AG04450 (cell line): ENCODE measurements at regions not wholly inside any gene's neighbourhood (a gene's known extent, or its start where the extent isn't known, plus 50 kb on each side); places are given as distances from the start of the nearest gene placed in this dataset.
"Not testable (repeated sequence)": the region's sequence is repeated elsewhere in the genome, so short reads cannot be mapped to it uniquely, and the experiment has no call there.

Experiments used
- CTCF ChIA-PET: fragments of 300-600, 350-600 bp; formaldehyde crosslinking; extraction: SDS; loops from one replicate; lab custom pipeline; 2022; ENCODE audit warnings: antibody characterized with exemption, inconsistent platforms; lab: Charles Lee
- POLR2A ChIA-PET: fragments of 350-600 bp; formaldehyde crosslinking; extraction: SDS; loops from one replicate; lab custom pipeline; 2021; ENCODE audit warnings: antibody characterized with exemption, inconsistent platforms; lab: Yijun Ruan, JAX
- DNase-seq: peaks from one replicate; pipeline ENCODE4 v3.0.0-alpha.2; 2011; ENCODE audit warnings: low read depth, low spot score
- H3K27ac ChIP-seq: one replicate; pipeline ENCODE4 v1.5.1; 2012; ENCODE audit warnings: low read depth, low read length, control low read depth
- H3K27me3 ChIP-seq: one replicate; pipeline ENCODE4 v1.6.0; 2012; ENCODE audit warnings: low read length; ENCODE audit not compliant: control insufficient read depth, insufficient read depth
- H3K4me3 ChIP-seq: 2 replicates; pipeline ENCODE4 v1.5.1; 2011; ENCODE audit warnings: mild to moderate bottlenecking, low read depth, low read length, control low read depth
- H3K9me3 ChIP-seq: 2 replicates; pipeline ENCODE4 v1.5.1; 2012; ENCODE audit warnings: low read length; ENCODE audit not compliant: control insufficient read depth, insufficient read depth
- TF ChIP-seq, protein P1 (sequence below): IDR thresholded peaks from 2 replicates; pipeline ENCODE4 v1.5.1; 2011; ENCODE audit warnings: low read depth, low read length, control low read depth, inconsistent platforms

DNA sequence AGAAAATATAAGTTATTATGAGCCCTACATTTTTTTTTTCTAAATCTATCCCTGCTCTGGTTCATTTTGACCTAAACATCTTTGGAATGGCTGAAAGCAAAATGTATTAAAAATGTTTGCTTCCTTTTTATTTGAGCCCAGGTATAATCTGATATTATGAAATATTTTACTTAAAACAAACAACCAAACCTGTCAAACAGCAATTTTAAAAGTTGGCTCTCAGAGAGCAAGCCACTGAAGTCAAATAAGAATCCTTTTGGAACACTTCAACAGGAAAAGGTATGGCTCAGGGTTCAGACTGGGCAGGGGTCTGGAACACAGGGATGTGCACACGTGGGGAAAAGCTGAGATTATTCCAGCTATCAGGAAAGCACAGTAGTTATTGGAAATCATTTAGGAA is 782.9 kb downstream of the CCSER2 start:
- Histone ChIP-seq H3K9me3 (peaks cover 6% of the 10 kb centered on the region; the same call in 1 of the 2 replicates), H3K27ac (no peak overlapping the region), H3K27me3 (no peaks in the 10 kb centered on the region), H3K4me3 (no peak overlapping the region)
- CTCF ChIA-PET, result no interaction called here
- DNase-seq, result no peak
- POLR2A ChIA-PET, result no interaction called here
- TF ChIP-seq, protein P1, sequence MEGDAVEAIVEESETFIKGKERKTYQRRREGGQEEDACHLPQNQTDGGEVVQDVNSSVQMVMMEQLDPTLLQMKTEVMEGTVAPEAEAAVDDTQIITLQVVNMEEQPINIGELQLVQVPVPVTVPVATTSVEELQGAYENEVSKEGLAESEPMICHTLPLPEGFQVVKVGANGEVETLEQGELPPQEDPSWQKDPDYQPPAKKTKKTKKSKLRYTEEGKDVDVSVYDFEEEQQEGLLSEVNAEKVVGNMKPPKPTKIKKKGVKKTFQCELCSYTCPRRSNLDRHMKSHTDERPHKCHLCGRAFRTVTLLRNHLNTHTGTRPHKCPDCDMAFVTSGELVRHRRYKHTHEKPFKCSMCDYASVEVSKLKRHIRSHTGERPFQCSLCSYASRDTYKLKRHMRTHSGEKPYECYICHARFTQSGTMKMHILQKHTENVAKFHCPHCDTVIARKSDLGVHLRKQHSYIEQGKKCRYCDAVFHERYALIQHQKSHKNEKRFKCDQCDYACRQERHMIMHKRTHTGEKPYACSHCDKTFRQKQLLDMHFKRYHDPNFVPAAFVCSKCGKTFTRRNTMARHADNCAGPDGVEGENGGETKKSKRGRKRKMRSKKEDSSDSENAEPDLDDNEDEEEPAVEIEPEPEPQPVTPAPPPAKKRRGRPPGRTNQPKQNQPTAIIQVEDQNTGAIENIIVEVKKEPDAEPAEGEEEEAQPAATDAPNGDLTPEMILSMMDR, result no peak

DNA sequence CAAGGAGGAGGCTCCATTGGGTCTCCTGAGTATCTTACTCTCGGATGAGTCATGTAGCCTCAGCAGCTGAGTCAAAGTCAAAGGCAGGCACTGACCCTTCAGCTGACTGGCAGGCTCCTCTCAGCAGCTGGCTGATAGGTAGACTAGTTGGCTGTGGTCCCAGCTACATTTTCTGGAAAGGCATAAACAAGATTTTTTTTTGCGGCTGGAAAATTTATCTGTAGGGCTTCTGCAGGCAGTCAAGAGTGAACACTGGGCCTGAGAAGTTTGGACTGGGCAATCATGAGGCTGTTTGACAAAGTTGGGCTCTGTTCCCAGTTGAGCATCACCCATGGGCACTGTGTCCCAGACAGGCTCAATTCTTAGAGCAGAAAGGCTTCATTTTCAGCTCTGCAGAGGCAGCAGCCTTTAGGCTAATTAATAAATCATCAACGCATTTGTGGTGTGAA is 796.2 kb downstream of the CCSER2 start:
- DNase-seq, result no peak
- ChIA-PET CTCF (no interaction called here), POLR2A (no interaction called here)
- H3K9me3 ChIP-seq, result peaks cover 17% of the 10 kb centered on the region
- H3K4me3 ChIP-seq, result no peak overlapping the region
- H3K27me3 ChIP-seq, result no peaks in the 10 kb centered on the region
- H3K27ac ChIP-seq, result no peak overlapping the region
- TF ChIP-seq, protein P1, result no peak

GRCh38 chr10:85137253-85137652 is 808.9 kb downstream of the CCSER2 start:
- Histone ChIP-seq H3K4me3 (no peak overlapping the region), H3K9me3 (peaks cover 10% of the 10 kb centered on the region), H3K27me3 (no peaks in the 10 kb centered on the region), H3K27ac (no peak overlapping the region)
- ChIA-PET POLR2A (no interaction called here), CTCF (no interaction called here)
- DNase-seq, result no peak
- TF ChIP-seq, protein P1, result no peak

DNA sequence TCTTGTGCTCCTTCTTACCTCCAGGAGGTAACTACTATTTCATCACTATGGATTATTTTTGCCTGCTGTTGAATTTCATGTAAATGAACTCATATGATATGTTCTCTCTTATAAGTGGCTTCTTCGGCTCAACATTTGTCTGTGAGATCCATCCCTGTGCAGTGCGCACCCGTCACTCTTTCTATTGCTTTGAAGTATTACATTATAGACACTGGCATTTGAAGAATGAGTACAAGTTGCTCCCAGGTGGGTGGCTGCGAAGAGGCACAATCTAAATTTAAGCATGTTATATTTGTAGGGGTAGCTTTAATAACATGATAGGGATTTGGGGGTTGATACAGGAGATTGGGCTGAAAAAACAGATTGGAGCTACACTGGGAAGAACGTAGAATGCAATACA is 809.7 kb downstream of the CCSER2 start:
- no peak for DNase-seq
- H3K27ac ChIP-seq, result no peak overlapping the region
- H3K27me3 ChIP-seq, result no peaks in the 10 kb centered on the region
- TF ChIP-seq, protein P1, result no peak
- H3K9me3 ChIP-seq, result peaks cover 10% of the 10 kb centered on the region
- ChIA-PET CTCF (no interaction called here), POLR2A (no interaction called here)
- H3K4me3 ChIP-seq, result no peak overlapping the region

- POLR2A ChIA-PET, result no interaction called here
- no peaks in the 10 kb centered on the region for H3K27me3 ChIP-seq
- no peak overlapping the region for H3K4me3 ChIP-seq
- DNase-seq, result no peak
- TF ChIP-seq, protein P1, result no peak
- H3K27ac ChIP-seq, result no peak overlapping the region
- peaks cover 13% of the 10 kb centered on the region for H3K9me3 ChIP-seq
- CTCF ChIA-PET, result no interaction called here
Observed at GRCh38 chr10:85139124-85139523, 810.7 kb downstream of the CCSER2 start.

DNA sequence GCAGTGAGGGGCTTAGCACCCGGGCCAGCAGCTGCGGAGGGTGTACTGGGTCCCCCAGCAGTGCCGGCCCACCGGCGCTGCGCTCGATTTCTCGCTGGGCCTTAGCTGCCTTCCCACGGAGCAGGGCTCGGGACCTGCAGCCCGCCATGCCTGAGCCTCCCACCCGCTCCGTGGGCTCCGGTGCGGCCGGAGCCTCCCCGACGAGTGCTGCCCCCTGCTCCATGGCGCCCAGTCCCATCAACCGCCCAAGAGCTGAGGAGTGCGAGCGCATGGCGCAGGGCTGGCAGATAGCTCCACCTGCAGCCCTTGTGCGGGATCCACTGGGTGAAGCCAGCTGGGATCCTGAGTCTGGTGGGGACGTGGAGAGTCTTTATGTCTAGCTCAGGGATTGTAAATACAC is 813.1 kb downstream of the CCSER2 start:
- H3K27me3 ChIP-seq, H3K4me3 ChIP-seq, CTCF ChIA-PET, H3K27ac ChIP-seq, DNase-seq, POLR2A ChIA-PET: not testable (repeated sequence)
- peaks cover 20% of the 10 kb centered on the region for H3K9me3 ChIP-seq
